ENCODE measurements at regions not wholly inside any gene's neighbourhood (a gene's known extent, or its start where the extent isn't known, plus 50 kb on each side); places are given as distances from the start of the nearest gene placed in this dataset.

- ChIA-PET CTCF (no interaction called here), POLR2A (no interaction called here)
These were observed 303.9 kb downstream of the NOVA1 start for GRCh38 chr14:26293909-26294308.

DNA sequence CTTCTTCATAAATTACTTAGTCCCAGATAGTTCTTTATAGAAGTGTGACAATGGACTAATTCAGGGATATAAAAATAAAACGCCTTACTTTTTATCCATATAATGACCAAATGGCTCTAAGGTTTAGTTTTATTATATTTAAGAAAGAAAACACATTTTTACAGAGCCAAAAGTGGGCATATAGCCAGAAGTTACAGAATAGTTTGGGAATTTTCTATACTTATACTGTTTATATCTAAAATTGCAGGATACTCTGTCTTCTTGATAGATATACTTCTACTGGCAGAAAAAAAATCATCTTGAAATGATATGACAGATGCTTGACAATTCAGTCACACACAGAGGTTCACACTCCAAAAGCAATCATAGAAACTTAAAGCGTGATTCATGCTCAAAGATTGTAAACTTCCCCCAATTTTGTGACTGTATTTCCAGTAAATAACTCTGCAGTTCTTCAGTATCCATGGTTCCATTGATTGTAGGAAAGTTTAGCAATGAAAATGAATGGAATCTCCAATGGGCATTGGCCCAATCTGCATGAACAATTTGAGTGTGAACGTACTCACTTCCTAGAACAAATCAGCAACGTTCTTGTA lies 307.8 kb downstream of the NOVA1 start:
- Histone ChIP-seq H3K4me1 (ENCODE audit: control insufficient read depth in 1 of 2, insufficient read depth in 2 of 2, low read depth in 1 of 2, low read length in 1 of 2) (no peaks in the 10 kb centered on the region), H3K9me2 (no peaks in the 10 kb centered on the region), H3K36me3 (replicated peaks in 1 of 2; ENCODE audit: control insufficient read depth in 1 of 2, insufficient read depth in 2 of 2, low read length in 1 of 2) (no peaks in the 10 kb centered on the region), H3K4me2 (no peak overlapping the region), H3K79me2 (ENCODE audit: insufficient read depth) (no peaks in the 10 kb centered on the region), H3K27me3 (ENCODE audit: insufficient read depth) (no peaks in the 10 kb centered on the region), H3K27ac (ENCODE audit: low read depth in 2 of 2, low read length in 1 of 2) (no peak overlapping the region), H2AFZ (ENCODE audit: low read depth) (no peak overlapping the region), H3K9me3 (no peaks in the 10 kb centered on the region), H3K9ac (no peak overlapping the region), H3K4me3 (ENCODE audit: low read depth in 2 of 2, low read length in 1 of 2) (no peak overlapping the region), H4K20me1 (ENCODE audit: insufficient read depth) (no peaks in the 10 kb centered on the region), H3F3A (replicated peaks; ENCODE audit: insufficient read depth) (no peaks in the 10 kb centered on the region)
- POLR2A ChIA-PET = no interaction called here
- TF ChIP-seq, protein P1, sequence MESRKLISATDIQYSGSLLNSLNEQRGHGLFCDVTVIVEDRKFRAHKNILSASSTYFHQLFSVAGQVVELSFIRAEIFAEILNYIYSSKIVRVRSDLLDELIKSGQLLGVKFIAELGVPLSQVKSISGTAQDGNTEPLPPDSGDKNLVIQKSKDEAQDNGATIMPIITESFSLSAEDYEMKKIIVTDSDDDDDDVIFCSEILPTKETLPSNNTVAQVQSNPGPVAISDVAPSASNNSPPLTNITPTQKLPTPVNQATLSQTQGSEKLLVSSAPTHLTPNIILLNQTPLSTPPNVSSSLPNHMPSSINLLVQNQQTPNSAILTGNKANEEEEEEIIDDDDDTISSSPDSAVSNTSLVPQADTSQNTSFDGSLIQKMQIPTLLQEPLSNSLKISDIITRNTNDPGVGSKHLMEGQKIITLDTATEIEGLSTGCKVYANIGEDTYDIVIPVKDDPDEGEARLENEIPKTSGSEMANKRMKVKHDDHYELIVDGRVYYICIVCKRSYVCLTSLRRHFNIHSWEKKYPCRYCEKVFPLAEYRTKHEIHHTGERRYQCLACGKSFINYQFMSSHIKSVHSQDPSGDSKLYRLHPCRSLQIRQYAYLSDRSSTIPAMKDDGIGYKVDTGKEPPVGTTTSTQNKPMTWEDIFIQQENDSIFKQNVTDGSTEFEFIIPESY (IDR thresholded peaks at IDR 0.05; ENCODE audit: borderline replicate concordance, low read depth) = no peak
- TF ChIP-seq SIN3A (IDR thresholded peaks at IDR 0.05; ENCODE audit: borderline replicate concordance, low read depth, low read length) (no peak), GATA2 (CRISPR knock-in tag; IDR thresholded peaks at IDR 0.05) (no peak), MAX (IDR thresholded peaks at IDR 0.05; ENCODE audit: low read depth) (no peak), EZH2phosphoT487 (IDR thresholded peaks at IDR 0.05; ENCODE audit: borderline replicate concordance, low read depth) (no peak), TCF12 (IDR thresholded peaks at IDR 0.05) (no peak), POLR2AphosphoS5 (IDR thresholded peaks at IDR 0.05; ENCODE audit: low read depth, low read length) (no peak), ELF1 (IDR thresholded peaks at IDR 0.05) (no peak)
- CTCF ChIA-PET = no interaction called here
- DNase-seq = no peak
- 7% methylated on average over 4 of the region's 4 CpGs for WGBS (ENCODE audit: low lambda C conversion rate)

More at GRCh38 chr14:26293909-26294308, 303.9 kb downstream of the NOVA1 start:
- Histone ChIP-seq H3K9ac (no peak overlapping the region), H3K4me3 (ENCODE audit: low read depth in 2 of 2, low read length in 1 of 2) (no peak overlapping the region), H2AFZ (ENCODE audit: low read depth) (no peak overlapping the region), H3K9me2 (no peaks in the 10 kb centered on the region), H3K36me3 (replicated peaks in 1 of 2; ENCODE audit: control insufficient read depth in 1 of 2, insufficient read depth in 2 of 2, low read length in 1 of 2) (no peaks in the 10 kb centered on the region), H3K4me1 (ENCODE audit: control insufficient read depth in 1 of 2, insufficient read depth in 2 of 2, low read depth in 1 of 2, low read length in 1 of 2) (no peaks in the 10 kb centered on the region), H3F3A (replicated peaks; ENCODE audit: insufficient read depth) (no peaks in the 10 kb centered on the region), H3K79me2 (ENCODE audit: insufficient read depth) (no peaks in the 10 kb centered on the region), H3K27ac (ENCODE audit: low read depth in 2 of 2, low read length in 1 of 2) (no peak overlapping the region), H3K27me3 (ENCODE audit: insufficient read depth) (no peaks in the 10 kb centered on the region), H4K20me1 (ENCODE audit: insufficient read depth) (no peaks in the 10 kb centered on the region), H3K9me3 (no peaks in the 10 kb centered on the region), H3K4me2 (no peak overlapping the region)
- TF ChIP-seq FOSL2 (IDR thresholded peaks at IDR 0.05; ENCODE audit: borderline replicate concordance, low read depth) (no peak), JUND (IDR thresholded peaks at IDR 0.05) (no peak), SIN3A (IDR thresholded peaks at IDR 0.05; ENCODE audit: borderline replicate concordance, low read depth, low read length) (no peak), RXRA (IDR thresholded peaks at IDR 0.05; ENCODE audit: borderline replicate concordance, low read depth) (no peak), FOXM1 (IDR thresholded peaks at IDR 0.05; ENCODE audit: low read depth) (no peak)
- TF ChIP-seq, protein P2, sequence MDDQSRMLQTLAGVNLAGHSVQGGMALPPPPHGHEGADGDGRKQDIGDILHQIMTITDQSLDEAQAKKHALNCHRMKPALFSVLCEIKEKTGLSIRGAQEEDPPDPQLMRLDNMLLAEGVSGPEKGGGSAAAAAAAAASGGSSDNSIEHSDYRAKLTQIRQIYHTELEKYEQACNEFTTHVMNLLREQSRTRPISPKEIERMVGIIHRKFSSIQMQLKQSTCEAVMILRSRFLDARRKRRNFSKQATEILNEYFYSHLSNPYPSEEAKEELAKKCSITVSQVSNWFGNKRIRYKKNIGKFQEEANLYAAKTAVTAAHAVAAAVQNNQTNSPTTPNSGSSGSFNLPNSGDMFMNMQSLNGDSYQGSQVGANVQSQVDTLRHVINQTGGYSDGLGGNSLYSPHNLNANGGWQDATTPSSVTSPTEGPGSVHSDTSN (IDR thresholded peaks at IDR 0.05) = no peak
- DNase-seq = no peak
- 14% methylated on average over 3 of the region's 3 CpGs for WGBS (ENCODE audit: low lambda C conversion rate)

Measured in SK-N-SH (cell line).